H9 (cell line): ENCODE measurements at regions not wholly inside any gene's neighbourhood (a gene's known extent, or its start where the extent isn't known, plus 50 kb on each side); places are given as distances from the start of the nearest gene placed in this dataset.

Experiments used
- DNase-seq: peaks from one replicate; pipeline ENCODE4 v3.0.0-alpha.2; 2017
- H2AFZ ChIP-seq: one replicate; pipeline ENCODE4 v1.6.1; 2013; ENCODE audit warnings: mild to moderate bottlenecking, low read length, control low read depth, moderate library complexity
- H2AK5ac ChIP-seq: 2 replicates; pipeline ENCODE4 v1.6.1; 2013; ENCODE audit warnings: low read length, control low read depth, mixed read lengths; ENCODE audit not compliant: insufficient read length
- H2BK120ac ChIP-seq: one replicate; pipeline ENCODE4 v1.6.1; 2013; ENCODE audit warnings: low read depth, mild to moderate bottlenecking, low read length, control low read depth, inconsistent platforms; ENCODE audit not compliant: poor library complexity, severe bottlenecking
- H2BK12ac ChIP-seq: 2 replicates; pipeline ENCODE4 v1.6.1; 2013; ENCODE audit warnings: low read length, control low read depth, mixed read lengths, low read depth; ENCODE audit not compliant: insufficient read length
- H2BK15ac ChIP-seq: 2 replicates; pipeline ENCODE4 v1.6.1; 2013; ENCODE audit warnings: low read depth, low read length, control low read depth
- H2BK20ac ChIP-seq: one replicate; pipeline ENCODE4 v1.6.1; 2013; ENCODE audit warnings: low read depth, mild to moderate bottlenecking, low read length, control low read depth, inconsistent platforms; ENCODE audit not compliant: poor library complexity, severe bottlenecking
- H2BK5ac ChIP-seq: 2 replicates; pipeline ENCODE4 v1.6.1; 2013; ENCODE audit warnings: low read length, control low read depth, mixed read lengths; ENCODE audit not compliant: insufficient read length
- H3K14ac ChIP-seq: 2 replicates; pipeline ENCODE4 v1.6.1; 2013; ENCODE audit warnings: low read length, control low read depth; ENCODE audit not compliant: insufficient read depth
- H3K18ac ChIP-seq: 2 replicates; pipeline ENCODE4 v1.6.1; 2013; ENCODE audit warnings: low read depth, mild to moderate bottlenecking, mixed read lengths, low read length, control low read depth; ENCODE audit not compliant: insufficient read length
- H3K23ac ChIP-seq: 2 replicates; pipeline ENCODE4 v1.6.1; 2013; ENCODE audit warnings: low read length, control low read depth, mixed read lengths, low read depth; ENCODE audit not compliant: insufficient read length
- H3K23me2 ChIP-seq: 2 replicates; pipeline ENCODE4 v1.6.1; 2013; ENCODE audit warnings: low read depth, mild to moderate bottlenecking, mixed read lengths, low read length, control low read depth; ENCODE audit not compliant: insufficient read length, poor library complexity, severe bottlenecking
- H3K27ac ChIP-seq: 2 replicates; pipeline ENCODE4 v1.5.1; 2013; ENCODE audit warnings: low read length, control low read depth, mixed read lengths, low read depth; ENCODE audit not compliant: insufficient read length
- H3K27me3 ChIP-seq: 2 replicates; pipeline ENCODE4 v1.6.1; 2013; ENCODE audit warnings: low read length, control low read depth, inconsistent platforms; ENCODE audit not compliant: insufficient read depth
- H3K4ac ChIP-seq: 2 replicates; pipeline ENCODE4 v1.6.1; 2013; ENCODE audit warnings: low read depth, mild to moderate bottlenecking, control low read depth, inconsistent platforms, low read length, moderate library complexity
- H3K4me1 ChIP-seq: 2 replicates; pipeline ENCODE4 v1.6.1; 2013; ENCODE audit warnings: low read length, control low read depth, inconsistent platforms; ENCODE audit not compliant: insufficient read depth
- H3K4me2 ChIP-seq: 2 replicates; pipeline ENCODE4 v1.6.1; 2013; ENCODE audit warnings: low read length, control low read depth, mixed read lengths; ENCODE audit not compliant: insufficient read length, insufficient read depth
- H3K56ac ChIP-seq: 2 replicates; pipeline ENCODE4 v1.6.1; 2013; ENCODE audit warnings: low read depth, mild to moderate bottlenecking, mixed read lengths, low read length, control low read depth; ENCODE audit not compliant: insufficient read length
- H3K79me1 ChIP-seq: 2 replicates; pipeline ENCODE4 v1.6.1; 2013; ENCODE audit warnings: low read depth, mild to moderate bottlenecking, moderate library complexity, low read length, control low read depth, inconsistent platforms; ENCODE audit not compliant: insufficient read depth, poor library complexity, severe bottlenecking
- H3K79me2 ChIP-seq: 2 replicates; pipeline ENCODE4 v1.6.1; 2013; ENCODE audit warnings: low read length, control low read depth, inconsistent platforms; ENCODE audit not compliant: insufficient read depth
- H3K9ac ChIP-seq: 2 replicates; pipeline ENCODE4 v1.6.1; 2013; ENCODE audit warnings: low read length, control low read depth, mixed read lengths; ENCODE audit not compliant: insufficient read length; ENCODE audit errors: extremely low read depth
- H3K9me3 ChIP-seq: one replicate; pipeline ENCODE4 v1.6.1; 2013; ENCODE audit warnings: low read depth, low read length, inconsistent platforms; ENCODE audit not compliant: control insufficient read depth
- H3T11ph ChIP-seq: one replicate; pipeline ENCODE4 v1.6.1; 2013; ENCODE audit warnings: mild to moderate bottlenecking, low read length, control low read depth, inconsistent platforms
- H4K20me1 ChIP-seq: one replicate; pipeline ENCODE4 v1.6.1; 2013; ENCODE audit not compliant: control insufficient read depth, insufficient read length, insufficient read depth
- H4K5ac ChIP-seq: 2 replicates; pipeline ENCODE4 v1.6.1; 2013; ENCODE audit warnings: low read depth, mild to moderate bottlenecking, mixed read lengths, low read length, control low read depth; ENCODE audit not compliant: insufficient read length
- H4K8ac ChIP-seq: replicated peaks from 2 replicates; pipeline ENCODE4 v1.6.1; 2013; ENCODE audit warnings: low read length, control low read depth, mixed read lengths, low read depth; ENCODE audit not compliant: insufficient read length
- H4K91ac ChIP-seq: 2 replicates; pipeline ENCODE4 v1.6.1; 2013; ENCODE audit warnings: low read depth, mild to moderate bottlenecking, moderate library complexity, mixed read lengths, low read length, control low read depth; ENCODE audit not compliant: insufficient read length
- H3K27ac Mint-ChIP-seq, 3 experiments: 2 replicates in 2 of 3; 3 replicates in 1 of 3; pipeline ENCODE4 v1.8.0; 2020 to 2021; ENCODE audit warnings: mixed read lengths in 3 of 3, mild to moderate bottlenecking in 1 of 3, moderate library complexity in 1 of 3
- H3K27me3 Mint-ChIP-seq: 2 replicates; pipeline ENCODE4 v1.8.0; 2021; ENCODE audit warnings: low read depth, mild to moderate bottlenecking, moderate library complexity, mixed read lengths
- H3K36me3 Mint-ChIP-seq, 3 experiments: 2 replicates in 2 of 3; 3 replicates in 1 of 3; pipeline ENCODE4 v1.8.0; 2020 to 2021; ENCODE audit warnings: low read depth in 3 of 3, mixed read lengths in 3 of 3; ENCODE audit not compliant: insufficient read depth in 1 of 3
- H3K4me1 Mint-ChIP-seq, 2 experiments: 2 replicates each; pipeline ENCODE4 v1.8.0; 2020; ENCODE audit warnings: mixed read lengths in 2 of 2
- H3K4me3 Mint-ChIP-seq, 2 experiments: 2 replicates in 1 of 2; 3 replicates in 1 of 2; pipeline ENCODE4 v1.8.0; 2020 to 2021; ENCODE audit warnings: mild to moderate bottlenecking in 2 of 2, mixed read lengths in 2 of 2, moderate library complexity in 1 of 2
- H3K9me3 Mint-ChIP-seq, 2 experiments: 2 replicates in 1 of 2; 3 replicates in 1 of 2; pipeline ENCODE4 v1.8.0; 2020; ENCODE audit warnings: mild to moderate bottlenecking in 2 of 2, mixed read lengths in 2 of 2, moderate library complexity in 1 of 2
- WGBS: extraction: QIAGEN DNeasy Blood & Tissue Kit; methylation state at CpG from one replicate; pipeline ENCODE4 v1.1.7; 2013; ENCODE audit warnings: missing lambda C conversion rate, low lambda C conversion rate, mixed read lengths; ENCODE audit not compliant: insufficient read length; ENCODE audit errors: extremely low coverage; 5-methylcytosine and 5-hydroxymethylcytosine counted together
- TF ChIP-seq, protein P1 (sequence below): fragments of 200-600 bp; sonication (generic); conservative IDR thresholded peaks from 3 replicates; pipeline ENCODE4 v1.8.0; 2021; ENCODE audit warnings: antibody characterized with exemption, mild to moderate bottlenecking

DNA sequence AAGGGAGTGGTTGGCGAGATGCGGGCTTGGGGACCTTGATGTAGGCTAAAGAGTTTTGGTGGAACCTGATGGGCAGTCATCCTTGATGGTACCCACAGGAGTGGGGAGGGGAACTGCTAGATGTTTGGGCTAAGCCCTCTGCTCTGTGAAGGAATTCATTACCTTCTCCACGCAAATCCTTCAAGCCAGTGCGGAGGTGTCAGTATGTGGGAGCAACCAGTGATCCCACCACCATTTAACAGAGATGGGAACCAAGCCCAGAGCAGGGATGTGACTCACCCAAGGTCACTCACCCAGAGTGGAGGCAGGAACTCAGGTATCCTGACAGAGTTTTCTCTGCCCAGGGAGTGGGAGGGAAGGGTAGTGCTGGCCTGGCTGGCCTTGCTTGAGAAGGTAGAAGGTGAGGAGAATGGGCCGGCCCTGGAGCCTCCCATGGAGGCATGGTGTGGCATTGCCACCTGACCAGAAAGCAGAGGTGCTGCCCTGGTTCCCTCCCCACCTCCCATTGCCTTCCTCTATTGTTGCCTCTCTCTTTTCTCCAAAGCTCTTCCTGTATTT is 51.2 kb upstream of the STUM start:
- H2BK120ac ChIP-seq, result no peak overlapping the region
- no peak overlapping the region for H3K27ac Mint-ChIP-seq
- H3K4me3 Mint-ChIP-seq, result no peak overlapping the region
- peaks cover 13 to 17% of the 10 kb centered on the region in 2 experiments for H3K4me1 Mint-ChIP-seq
- no peak overlapping the region for H4K91ac ChIP-seq
- no peak overlapping the region for H2BK15ac ChIP-seq
- H2BK20ac ChIP-seq, result no peak overlapping the region
- H3K27me3 Mint-ChIP-seq, result peaks cover 31% of the 10 kb centered on the region
- H3K4me2 ChIP-seq, result no peak overlapping the region
- no CpG with 5 or more reads among the region's 5 CpGs for WGBS
- no peak overlapping the region for H3K27ac ChIP-seq
- no peaks in the 10 kb centered on the region for H3K23me2 ChIP-seq
- H2BK12ac ChIP-seq, result no peak overlapping the region
- no peak overlapping the region for H4K8ac ChIP-seq
- no peak overlapping the region for H3K23ac ChIP-seq
- peaks cover 4% of the 10 kb centered on the region; the same call in 1 of the 2 replicates for H3K4me1 ChIP-seq
- TF ChIP-seq, protein P1, sequence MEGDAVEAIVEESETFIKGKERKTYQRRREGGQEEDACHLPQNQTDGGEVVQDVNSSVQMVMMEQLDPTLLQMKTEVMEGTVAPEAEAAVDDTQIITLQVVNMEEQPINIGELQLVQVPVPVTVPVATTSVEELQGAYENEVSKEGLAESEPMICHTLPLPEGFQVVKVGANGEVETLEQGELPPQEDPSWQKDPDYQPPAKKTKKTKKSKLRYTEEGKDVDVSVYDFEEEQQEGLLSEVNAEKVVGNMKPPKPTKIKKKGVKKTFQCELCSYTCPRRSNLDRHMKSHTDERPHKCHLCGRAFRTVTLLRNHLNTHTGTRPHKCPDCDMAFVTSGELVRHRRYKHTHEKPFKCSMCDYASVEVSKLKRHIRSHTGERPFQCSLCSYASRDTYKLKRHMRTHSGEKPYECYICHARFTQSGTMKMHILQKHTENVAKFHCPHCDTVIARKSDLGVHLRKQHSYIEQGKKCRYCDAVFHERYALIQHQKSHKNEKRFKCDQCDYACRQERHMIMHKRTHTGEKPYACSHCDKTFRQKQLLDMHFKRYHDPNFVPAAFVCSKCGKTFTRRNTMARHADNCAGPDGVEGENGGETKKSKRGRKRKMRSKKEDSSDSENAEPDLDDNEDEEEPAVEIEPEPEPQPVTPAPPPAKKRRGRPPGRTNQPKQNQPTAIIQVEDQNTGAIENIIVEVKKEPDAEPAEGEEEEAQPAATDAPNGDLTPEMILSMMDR, result no peak
- H3K18ac ChIP-seq, result no peak overlapping the region
- no peak overlapping the region for H2AK5ac ChIP-seq
- no peak overlapping the region for H2AFZ ChIP-seq
- peak; percentile 8 for DNase-seq
- H3K56ac ChIP-seq, result no peak overlapping the region
- no peaks in the 10 kb centered on the region for H3K36me3 Mint-ChIP-seq
- no peak overlapping the region for H3K9ac ChIP-seq
- no peaks in the 10 kb centered on the region for H3K79me1 ChIP-seq
- H3K79me2 ChIP-seq, result no peaks in the 10 kb centered on the region
- no peak overlapping the region for H3K4ac ChIP-seq
- no peaks in the 10 kb centered on the region for H4K20me1 ChIP-seq
- no peak overlapping the region for H3T11ph ChIP-seq
- no peaks in the 10 kb centered on the region for H3K27me3 ChIP-seq
- H4K5ac ChIP-seq, result no peak overlapping the region
- no peaks in the 10 kb centered on the region for H3K9me3 Mint-ChIP-seq
- no peak overlapping the region for H2BK5ac ChIP-seq
- H3K14ac ChIP-seq, result no peak overlapping the region; the same call in 1 of the 2 replicates
- no peaks in the 10 kb centered on the region for H3K9me3 ChIP-seq
